HEK293 (cell line): ENCODE measurements at regions not wholly inside any gene's neighbourhood (a gene's known extent, or its start where the extent isn't known, plus 50 kb on each side); places are given as distances from the start of the nearest gene placed in this dataset.

ENCODE experiments used
- CTCF ChIA-PET: fragments of 350-600 bp; formaldehyde crosslinking; extraction: SDS; loops from one replicate; lab custom pipeline; 2021; ENCODE audit warnings: antibody characterized with exemption; lab: Yijun Ruan, JAX
- POLR2A ChIA-PET: fragments of 300-600 bp; formaldehyde crosslinking; extraction: SDS; loops from one replicate; lab custom pipeline; 2020; ENCODE audit warnings: antibody characterized with exemption, inconsistent platforms; lab: Yijun Ruan, JAX
- H3K27ac ChIP-seq: fragments of 200-500 bp; sonication (Bioruptor generic); 2 replicates; pipeline ENCODE4 v1.5.1; 2014; ENCODE audit warnings: low read depth, low read length, control low read depth, inconsistent platforms; ENCODE audit errors: extremely low read depth
- H3K36me3 ChIP-seq, 2 experiments: fragments of 200-500 bp in 1 of 2; sonication (Bioruptor generic) in 1 of 2; 1 replicate in 1 of 2; 2 replicates in 1 of 2; pipeline ENCODE4 v1.5.1; 2014 to 2017; ENCODE audit warnings: inconsistent platforms in 2 of 2, low read length in 2 of 2; ENCODE audit not compliant: control insufficient read depth in 2 of 2, insufficient read depth in 1 of 2
- H3K4me1 ChIP-seq: fragments of 200-500 bp; sonication (Bioruptor generic); 2 replicates; pipeline ENCODE4 v1.5.1; 2014; ENCODE audit warnings: mild to moderate bottlenecking, low read length, inconsistent platforms; ENCODE audit not compliant: control insufficient read depth, insufficient read depth
- H3K4me3 ChIP-seq: 2 replicates; pipeline ENCODE4 v1.5.1; 2011; ENCODE audit warnings: low read depth, mild to moderate bottlenecking, control low read depth, low read length, moderate library complexity
- H3K9me3 ChIP-seq: fragments of 200-500 bp; sonication (Bioruptor generic); 2 replicates; pipeline ENCODE4 v1.5.1; 2014; ENCODE audit warnings: low read depth, low read length, inconsistent platforms; ENCODE audit not compliant: control insufficient read depth, insufficient read depth
- MYNN ChIP-seq: fragments of 450-650 bp; formaldehyde crosslinking; IDR thresholded peaks from 2 replicates; pipeline ENCODE4 v1.5.1; 2016; ENCODE audit warnings: missing biosample characterization, missing genetic modification characterization, borderline replicate concordance
- RBAK ChIP-seq: fragments of 450-650 bp; formaldehyde crosslinking; IDR thresholded peaks from 2 replicates; pipeline ENCODE4 v1.5.1; 2016; ENCODE audit warnings: missing biosample characterization, missing genetic modification characterization
- ZBTB7A ChIP-seq: fragments of 450-650 bp; formaldehyde crosslinking; IDR thresholded peaks from 2 replicates; pipeline ENCODE4 v1.5.1; 2016; ENCODE audit warnings: low read depth, missing biosample characterization, missing genetic modification characterization
- ZFP37 ChIP-seq: fragments of 450-650 bp; formaldehyde crosslinking; IDR thresholded peaks from 2 replicates; pipeline ENCODE4 v1.5.1; 2016; ENCODE audit warnings: missing biosample characterization, missing genetic modification characterization
- ZIC2 ChIP-seq: fragments of 450-650 bp; formaldehyde crosslinking; IDR thresholded peaks from 2 replicates; pipeline ENCODE4 v1.5.1; 2016; ENCODE audit warnings: missing biosample characterization, missing genetic modification characterization
- ZNF202 ChIP-seq: fragments of 450-650 bp; formaldehyde crosslinking; IDR thresholded peaks from 2 replicates; pipeline ENCODE4 v1.5.1; 2016; ENCODE audit warnings: missing biosample characterization, missing genetic modification characterization, borderline replicate concordance
- ZNF221 ChIP-seq: fragments of 450-650 bp; formaldehyde crosslinking; IDR thresholded peaks from 2 replicates; pipeline ENCODE4 v1.5.1; 2017; ENCODE audit warnings: missing biosample characterization, missing genetic modification characterization, borderline replicate concordance
- ZNF239 ChIP-seq: fragments of 450-650 bp; formaldehyde crosslinking; IDR thresholded peaks from 2 replicates; pipeline ENCODE4 v1.5.1; 2016; ENCODE audit warnings: missing biosample characterization, missing genetic modification characterization
- ZNF354C ChIP-seq: fragments of 450-650 bp; formaldehyde crosslinking; IDR thresholded peaks from 2 replicates; pipeline ENCODE4 v1.5.1; 2016; ENCODE audit warnings: missing biosample characterization, missing genetic modification characterization, low read depth, borderline replicate concordance
- ZNF362 ChIP-seq: fragments of 450-650 bp; formaldehyde crosslinking; IDR thresholded peaks from 2 replicates; pipeline ENCODE4 v1.5.1; 2016; ENCODE audit warnings: missing biosample characterization, missing genetic modification characterization
- ZNF501 ChIP-seq: fragments of 450-650 bp; formaldehyde crosslinking; IDR thresholded peaks from 2 replicates; pipeline ENCODE4 v1.5.1; 2016; ENCODE audit warnings: missing biosample characterization, missing genetic modification characterization
- ZNF521 ChIP-seq: fragments of 450-650 bp; formaldehyde crosslinking; IDR thresholded peaks from 2 replicates; pipeline ENCODE4 v1.5.1; 2017; ENCODE audit warnings: missing biosample characterization, mild to moderate bottlenecking, missing genetic modification characterization
- ZNF626 ChIP-seq: fragments of 450-650 bp; sonication (Bioruptor Pico); formaldehyde crosslinking; IDR thresholded peaks from 2 replicates; pipeline ENCODE4 v1.5.1; 2018; ENCODE audit warnings: missing biosample characterization, missing genetic modification characterization, inconsistent platforms
- ZNF639 ChIP-seq: fragments of 450-650 bp; formaldehyde crosslinking; IDR thresholded peaks from 2 replicates; pipeline ENCODE4 v1.5.1; 2016; ENCODE audit warnings: missing biosample characterization, missing genetic modification characterization
- ZNF654 ChIP-seq: fragments of 450-650 bp; formaldehyde crosslinking; IDR thresholded peaks from 2 replicates; pipeline ENCODE4 v1.5.1; 2016; ENCODE audit warnings: low read depth, missing biosample characterization, missing genetic modification characterization
- ZNF76 ChIP-seq: fragments of 450-650 bp; formaldehyde crosslinking; IDR thresholded peaks from 2 replicates; pipeline ENCODE4; 2016; ENCODE audit warnings: low read depth, missing biosample characterization, missing genetic modification characterization, borderline replicate concordance
- ZNF830 ChIP-seq: fragments of 450-650 bp; IDR thresholded peaks from 2 replicates; pipeline ENCODE4 v1.5.0; 2018; ENCODE audit warnings: missing biosample characterization, missing genetic modification characterization, low read depth, mild to moderate bottlenecking, moderate library complexity
- TF ChIP-seq, protein P1 (sequence below): fragments of 450-650 bp; formaldehyde crosslinking; IDR thresholded peaks from 2 replicates; pipeline ENCODE4 v1.5.1; 2016; ENCODE audit warnings: missing biosample characterization, missing genetic modification characterization
- TF ChIP-seq, protein P2 (sequence below): fragments of 450-650 bp; formaldehyde crosslinking; IDR thresholded peaks from 2 replicates; pipeline ENCODE4 v1.5.1; 2017; ENCODE audit warnings: missing biosample characterization, missing genetic modification characterization
- TF ChIP-seq, protein P3 (sequence below): fragments of 450-650 bp; formaldehyde crosslinking; IDR thresholded peaks from 2 replicates; pipeline ENCODE4 v1.5.1; 2016; ENCODE audit warnings: missing biosample characterization, missing genetic modification characterization, borderline replicate concordance

- no peaks in the 10 kb centered on the region for H3K9me3 ChIP-seq
- no peaks in the 10 kb centered on the region for H3K4me1 ChIP-seq
- no peak overlapping the region for H3K4me3 ChIP-seq
- no peak overlapping the region for H3K27ac ChIP-seq
- CTCF ChIA-PET, result interaction anchor here (0.6 to 2.0 kb wide), 3 partner anchors 8 to 121 kb away, joined by 3 to 5 read pairs (median 5); no protein-coding TSS in a partner anchor
- H3K36me3 ChIP-seq, result no peaks in the 10 kb centered on the region
- TF ChIP-seq ZNF639 (no peak), ZBTB7A (tag by site-specific recombination) (no peak), ZNF626 (tag by site-specific recombination) (no peak)
- TF ChIP-seq, protein P1, sequence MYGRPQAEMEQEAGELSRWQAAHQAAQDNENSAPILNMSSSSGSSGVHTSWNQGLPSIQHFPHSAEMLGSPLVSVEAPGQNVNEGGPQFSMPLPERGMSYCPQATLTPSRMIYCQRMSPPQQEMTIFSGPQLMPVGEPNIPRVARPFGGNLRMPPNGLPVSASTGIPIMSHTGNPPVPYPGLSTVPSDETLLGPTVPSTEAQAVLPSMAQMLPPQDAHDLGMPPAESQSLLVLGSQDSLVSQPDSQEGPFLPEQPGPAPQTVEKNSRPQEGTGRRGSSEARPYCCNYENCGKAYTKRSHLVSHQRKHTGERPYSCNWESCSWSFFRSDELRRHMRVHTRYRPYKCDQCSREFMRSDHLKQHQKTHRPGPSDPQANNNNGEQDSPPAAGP (tag by site-specific recombination), result no peak
- POLR2A ChIA-PET, result interaction anchor here (0.7 kb wide), 1 partner anchor 608 kb away, joined by 3 read pairs; no protein-coding TSS in a partner anchor
These were observed 719.0 kb downstream of the KCNJ2 start for GRCh38 chr17:70888324-70888723.

GRCh38 chr17:70891306-70891705 lies 722.0 kb downstream of the KCNJ2 start:
- H3K9me3 ChIP-seq, result no peaks in the 10 kb centered on the region
- TF ChIP-seq MYNN (tag by site-specific recombination) (no peak), ZNF239 (tag by site-specific recombination) (no peak)
- H3K36me3 ChIP-seq, result no peaks in the 10 kb centered on the region
- CTCF ChIA-PET, result interaction anchor here (0.6 kb wide), 1 partner anchor 692 kb away, joined by 4 read pairs; no protein-coding TSS in a partner anchor
- POLR2A ChIA-PET, result no interaction called here
- no peaks in the 10 kb centered on the region for H3K4me1 ChIP-seq
- H3K4me3 ChIP-seq, result no peak overlapping the region
- no peak overlapping the region for H3K27ac ChIP-seq

- Histone ChIP-seq H3K27ac (no peak overlapping the region), H3K9me3 (no peaks in the 10 kb centered on the region), H3K4me3 (no peak overlapping the region), H3K4me1 (no peaks in the 10 kb centered on the region), H3K36me3 (no peaks in the 10 kb centered on the region)
- POLR2A ChIA-PET, result no interaction called here
- CTCF ChIA-PET, result no interaction called here
- TF ChIP-seq ZNF354C (tag by site-specific recombination) (no peak), ZNF221 (tag by site-specific recombination) (no peak), ZNF830 (tag by site-specific recombination) (no peak), ZIC2 (tag by site-specific recombination) (no peak), ZNF654 (no peak), ZNF362 (no peak), ZNF521 (no peak), RBAK (no peak), ZNF76 (no peak), ZFP37 (no peak), ZNF501 (tag by site-specific recombination) (no peak), ZNF202 (tag by site-specific recombination) (no peak)
- TF ChIP-seq, protein P2, sequence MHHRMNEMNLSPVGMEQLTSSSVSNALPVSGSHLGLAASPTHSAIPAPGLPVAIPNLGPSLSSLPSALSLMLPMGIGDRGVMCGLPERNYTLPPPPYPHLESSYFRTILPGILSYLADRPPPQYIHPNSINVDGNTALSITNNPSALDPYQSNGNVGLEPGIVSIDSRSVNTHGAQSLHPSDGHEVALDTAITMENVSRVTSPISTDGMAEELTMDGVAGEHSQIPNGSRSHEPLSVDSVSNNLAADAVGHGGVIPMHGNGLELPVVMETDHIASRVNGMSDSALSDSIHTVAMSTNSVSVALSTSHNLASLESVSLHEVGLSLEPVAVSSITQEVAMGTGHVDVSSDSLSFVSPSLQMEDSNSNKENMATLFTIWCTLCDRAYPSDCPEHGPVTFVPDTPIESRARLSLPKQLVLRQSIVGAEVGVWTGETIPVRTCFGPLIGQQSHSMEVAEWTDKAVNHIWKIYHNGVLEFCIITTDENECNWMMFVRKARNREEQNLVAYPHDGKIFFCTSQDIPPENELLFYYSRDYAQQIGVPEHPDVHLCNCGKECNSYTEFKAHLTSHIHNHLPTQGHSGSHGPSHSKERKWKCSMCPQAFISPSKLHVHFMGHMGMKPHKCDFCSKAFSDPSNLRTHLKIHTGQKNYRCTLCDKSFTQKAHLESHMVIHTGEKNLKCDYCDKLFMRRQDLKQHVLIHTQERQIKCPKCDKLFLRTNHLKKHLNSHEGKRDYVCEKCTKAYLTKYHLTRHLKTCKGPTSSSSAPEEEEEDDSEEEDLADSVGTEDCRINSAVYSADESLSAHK (tag by site-specific recombination), result no peak
- TF ChIP-seq, protein P3, sequence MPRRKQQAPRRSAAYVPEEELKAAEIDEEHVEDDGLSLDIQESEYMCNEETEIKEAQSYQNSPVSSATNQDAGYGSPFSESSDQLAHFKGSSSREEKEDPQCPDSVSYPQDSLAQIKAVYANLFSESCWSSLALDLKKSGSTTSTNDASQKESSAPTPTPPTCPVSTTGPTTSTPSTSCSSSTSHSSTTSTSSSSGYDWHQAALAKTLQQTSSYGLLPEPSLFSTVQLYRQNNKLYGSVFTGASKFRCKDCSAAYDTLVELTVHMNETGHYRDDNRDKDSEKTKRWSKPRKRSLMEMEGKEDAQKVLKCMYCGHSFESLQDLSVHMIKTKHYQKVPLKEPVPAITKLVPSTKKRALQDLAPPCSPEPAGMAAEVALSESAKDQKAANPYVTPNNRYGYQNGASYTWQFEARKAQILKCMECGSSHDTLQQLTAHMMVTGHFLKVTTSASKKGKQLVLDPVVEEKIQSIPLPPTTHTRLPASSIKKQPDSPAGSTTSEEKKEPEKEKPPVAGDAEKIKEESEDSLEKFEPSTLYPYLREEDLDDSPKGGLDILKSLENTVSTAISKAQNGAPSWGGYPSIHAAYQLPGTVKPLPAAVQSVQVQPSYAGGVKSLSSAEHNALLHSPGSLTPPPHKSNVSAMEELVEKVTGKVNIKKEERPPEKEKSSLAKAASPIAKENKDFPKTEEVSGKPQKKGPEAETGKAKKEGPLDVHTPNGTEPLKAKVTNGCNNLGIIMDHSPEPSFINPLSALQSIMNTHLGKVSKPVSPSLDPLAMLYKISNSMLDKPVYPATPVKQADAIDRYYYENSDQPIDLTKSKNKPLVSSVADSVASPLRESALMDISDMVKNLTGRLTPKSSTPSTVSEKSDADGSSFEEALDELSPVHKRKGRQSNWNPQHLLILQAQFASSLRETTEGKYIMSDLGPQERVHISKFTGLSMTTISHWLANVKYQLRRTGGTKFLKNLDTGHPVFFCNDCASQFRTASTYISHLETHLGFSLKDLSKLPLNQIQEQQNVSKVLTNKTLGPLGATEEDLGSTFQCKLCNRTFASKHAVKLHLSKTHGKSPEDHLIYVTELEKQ (tag by site-specific recombination), result no peak
These were observed 723.2 kb downstream of the KCNJ2 start for GRCh38 chr17:70892527-70892926.
